EL (cell line): ENCODE measurements at regions not wholly inside any gene's neighbourhood (a gene's known extent, or its start where the extent isn't known, plus 50 kb on each side); places are given as distances from the start of the nearest gene placed in this dataset.
A peak's percentile ranks its signal among the peaks of the same experiment; 100 is the strongest.

Experiments
- DNase-seq: peaks from one replicate; pipeline ENCODE4 v3.0.0-alpha.2; 2016

GRCh38 chr20:51265361-51265760, 242.5 kb upstream of the KCNG1 start:
- no peak for DNase-seq

GRCh38 chr20:51262240-51262639, 239.3 kb upstream of the KCNG1 start:
- DNase-seq = no peak

- no peak for DNase-seq
Measured at GRCh38 chr20:51259455-51259854, 236.5 kb upstream of the KCNG1 start.

- peak; percentile 43 for DNase-seq
Measured at GRCh38 chr20:51258582-51259165, 235.8 kb upstream of the KCNG1 start.

- DNase-seq = no peak
Measured at GRCh38 chr20:51255417-51255816, 232.5 kb upstream of the KCNG1 start.

GRCh38 chr20:51253280-51253679, 230.4 kb upstream of the KCNG1 start:
- DNase-seq = no peak

- no peak for DNase-seq
Measured at GRCh38 chr20:51249781-51250180, 226.9 kb upstream of the KCNG1 start.

GRCh38 chr20:51249215-51249614, 226.3 kb upstream of the KCNG1 start:
- peak; percentile 7 for DNase-seq

- DNase-seq = no peak
Measured at GRCh38 chr20:51244466-51244865, 221.6 kb upstream of the KCNG1 start.

- no peak for DNase-seq
Measured at GRCh38 chr20:51238675-51239305, 215.9 kb upstream of the KCNG1 start.

GRCh38 chr20:51237791-51238190, 214.9 kb upstream of the KCNG1 start:
- DNase-seq = no peak

GRCh38 chr20:51237278-51237677, 214.4 kb upstream of the KCNG1 start:
- peak; percentile 14 for DNase-seq

GRCh38 chr20:51236421-51236820, 213.5 kb upstream of the KCNG1 start:
- no peak for DNase-seq

- DNase-seq = no peak
Measured at GRCh38 chr20:51233345-51233744, 210.4 kb upstream of the KCNG1 start.

GRCh38 chr20:51230727-51231126, 207.8 kb upstream of the KCNG1 start:
- no peak for DNase-seq

- DNase-seq = no peak
Measured at GRCh38 chr20:51228763-51229162, 205.9 kb upstream of the KCNG1 start.

GRCh38 chr20:51227744-51228143, 204.8 kb upstream of the KCNG1 start:
- DNase-seq = no peak

GRCh38 chr20:51223183-51223720, 200.3 kb upstream of the KCNG1 start:
- no peak for DNase-seq

GRCh38 chr20:51221791-51222408, 199.0 kb upstream of the KCNG1 start:
- DNase-seq = peak; percentile 80

GRCh38 chr20:51221103-51221502, 198.2 kb upstream of the KCNG1 start:
- DNase-seq = no peak

- DNase-seq = peak; percentile 34
Measured at GRCh38 chr20:51220293-51220706, 197.4 kb upstream of the KCNG1 start.

GRCh38 chr20:51219544-51219943, 196.6 kb upstream of the KCNG1 start:
- no peak for DNase-seq

GRCh38 chr20:51218603-51219002, 195.7 kb upstream of the KCNG1 start:
- DNase-seq = no peak

GRCh38 chr20:51217347-51218045, 194.6 kb upstream of the KCNG1 start:
- no peak for DNase-seq
